Neural cell (in vitro differentiated cells): ENCODE measurements at regions not wholly inside any gene's neighbourhood (a gene's known extent, or its start where the extent isn't known, plus 50 kb on each side); places are given as distances from the start of the nearest gene placed in this dataset.

Source experiments
- H2AFZ ChIP-seq: fragments of 200-600, 300-800 bp; sonication (generic), shearing (Covaris generic); 2 replicates; pipeline ENCODE4 v1.6.0; 2014; ENCODE audit warnings: low read depth, mild to moderate bottlenecking, antibody characterized with exemption, low read length, moderate library complexity
- H3F3A ChIP-seq: fragments of 200-600 bp; shearing (Covaris generic); 2 replicates; pipeline ENCODE4 v1.6.1; 2016; ENCODE audit warnings: mild to moderate bottlenecking, moderate library complexity, mixed read lengths, antibody characterized with exemption, low read length; ENCODE audit not compliant: insufficient read depth, poor library complexity, severe bottlenecking
- H3K27ac ChIP-seq: fragments of 200-600, 300-800 bp; sonication (generic), shearing (Covaris generic); 2 replicates; pipeline ENCODE4 v1.5.1; 2014; ENCODE audit warnings: mild to moderate bottlenecking, low read length, moderate library complexity
- H3K27me3 ChIP-seq: fragments of 300-800, 200-600 bp; sonication (generic), shearing (Covaris generic); 2 replicates; pipeline ENCODE4 v1.6.0; 2014; ENCODE audit warnings: mild to moderate bottlenecking, low read depth, low read length, moderate library complexity; ENCODE audit not compliant: insufficient read depth
- H3K36me3 ChIP-seq: fragments of 300-800, 200-600 bp; sonication (generic), shearing (Covaris generic); 2 replicates; pipeline ENCODE4 v1.5.1; 2014; ENCODE audit warnings: mild to moderate bottlenecking, antibody characterized with exemption, low read length, moderate library complexity; ENCODE audit not compliant: insufficient read depth
- H3K4me2 ChIP-seq: fragments of 300-800, 200-600 bp; sonication (generic), shearing (Covaris generic); 2 replicates; pipeline ENCODE4 v1.6.0; 2014; ENCODE audit warnings: mild to moderate bottlenecking, low read length
- H3K4me3 ChIP-seq: fragments of 300-800, 200-600 bp; sonication (generic), shearing (Covaris generic); 2 replicates; pipeline ENCODE4 v1.5.1; 2014; ENCODE audit warnings: mild to moderate bottlenecking, low read length, moderate library complexity
- H3K79me2 ChIP-seq: fragments of 200-600 bp; shearing (Covaris generic); replicated peaks from 2 replicates; pipeline ENCODE4 v1.6.0; 2014; ENCODE audit warnings: mild to moderate bottlenecking, low read length, moderate library complexity; ENCODE audit not compliant: insufficient read depth
- H3K9ac ChIP-seq: fragments of 300-800, 200-600 bp; sonication (generic), shearing (Covaris generic); 2 replicates; pipeline ENCODE4 v1.6.1; 2016; ENCODE audit warnings: mild to moderate bottlenecking, low read length, mixed read lengths
- H3K9me2 ChIP-seq: fragments of 200-600 bp; shearing (Covaris generic); 2 replicates; pipeline ENCODE4 v1.6.1; 2016; ENCODE audit warnings: mild to moderate bottlenecking, low read length, mixed read lengths; ENCODE audit not compliant: insufficient read depth
- H3K9me3 ChIP-seq: fragments of 200-600, 300-800 bp; sonication (generic), shearing (Covaris generic); 2 replicates; pipeline ENCODE4 v1.6.1; 2016; ENCODE audit warnings: mild to moderate bottlenecking, mixed run types, low read length, moderate library complexity, mixed read lengths
- H4K20me1 ChIP-seq: fragments of 200-600 bp; shearing (Covaris generic); 2 replicates; pipeline ENCODE4 v1.6.1; 2016; ENCODE audit warnings: mild to moderate bottlenecking, mixed run types; ENCODE audit not compliant: insufficient read depth
- EP300 ChIP-seq: fragments of 450-650 bp; conservative IDR thresholded peaks from 2 replicates; pipeline ENCODE4 v1.6.1; 2014; ENCODE audit warnings: antibody characterized with exemption, mild to moderate bottlenecking, moderate library complexity; ENCODE audit not compliant: poor library complexity, severe bottlenecking
- EZH2 ChIP-seq: fragments of 200-600, 300-800 bp; shearing (Covaris generic), sonication (generic); IDR thresholded peaks from 2 replicates; pipeline ENCODE4 v1.6.1; 2014; ENCODE audit warnings: antibody characterized with exemption, low read length, borderline replicate concordance, mild to moderate bottlenecking; ENCODE audit not compliant: insufficient read depth, poor library complexity, severe bottlenecking
- MXI1 ChIP-seq: fragments of 450-650 bp; conservative IDR thresholded peaks from 2 replicates; pipeline ENCODE4 v1.6.1; 2014; ENCODE audit warnings: antibody characterized with exemption, mild to moderate bottlenecking; ENCODE audit not compliant: poor library complexity, severe bottlenecking
- POLR2AphosphoS5 ChIP-seq: IDR thresholded peaks from 2 replicates; pipeline ENCODE4 v1.6.1; 2012
- RAD21 ChIP-seq: fragments of 450-650 bp; conservative IDR thresholded peaks from 2 replicates; pipeline ENCODE4 v1.6.1; 2014; ENCODE audit warnings: antibody characterized with exemption, mild to moderate bottlenecking, moderate library complexity
- SMC3 ChIP-seq: fragments of 450-650 bp; conservative IDR thresholded peaks from 2 replicates; pipeline ENCODE4 v1.6.1; 2014; ENCODE audit warnings: antibody characterized with exemption, mild to moderate bottlenecking, moderate library complexity; ENCODE audit not compliant: poor library complexity
- TAF1 ChIP-seq: IDR thresholded peaks from 2 replicates; pipeline ENCODE4 v1.6.1; 2012; ENCODE audit warnings: low read depth
- TF ChIP-seq, protein P1 (sequence below): fragments of 450-650 bp; IDR thresholded peaks from 2 replicates; pipeline ENCODE4 v1.5.1; 2014; ENCODE audit warnings: antibody characterized with exemption, mild to moderate bottlenecking, moderate library complexity; ENCODE audit not compliant: poor library complexity, severe bottlenecking
- TF ChIP-seq, protein P2 (sequence below): IDR thresholded peaks from 2 replicates; pipeline ENCODE4 v1.6.1; 2012; ENCODE audit warnings: borderline replicate concordance

DNA sequence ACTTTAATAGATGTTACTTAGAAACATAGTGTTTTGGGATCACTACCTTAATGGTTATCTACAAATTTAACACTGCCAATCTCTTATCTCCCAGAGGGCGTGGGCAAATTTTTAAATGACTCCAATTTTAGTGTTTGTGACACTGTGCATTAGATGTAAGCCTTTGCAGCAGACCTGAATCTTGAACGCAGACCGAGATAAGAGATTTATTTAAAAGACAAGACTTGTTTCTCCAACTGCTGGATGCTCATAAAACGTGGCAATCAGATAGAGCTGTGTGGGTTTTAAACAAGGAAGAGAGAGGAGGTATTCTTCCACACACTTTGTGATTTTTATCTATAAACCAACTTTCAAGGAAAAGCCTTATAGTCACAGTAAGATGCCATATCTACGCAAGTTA, 252.5 kb upstream of the NR3C2 start:
- H3K9ac ChIP-seq, result no peak overlapping the region
- H3K36me3 ChIP-seq, result no peaks in the 10 kb centered on the region
- H3K79me2 ChIP-seq, result no peaks in the 10 kb centered on the region
- no peak overlapping the region for H2AFZ ChIP-seq
- no peaks in the 10 kb centered on the region for H4K20me1 ChIP-seq
- TF ChIP-seq, protein P1, sequence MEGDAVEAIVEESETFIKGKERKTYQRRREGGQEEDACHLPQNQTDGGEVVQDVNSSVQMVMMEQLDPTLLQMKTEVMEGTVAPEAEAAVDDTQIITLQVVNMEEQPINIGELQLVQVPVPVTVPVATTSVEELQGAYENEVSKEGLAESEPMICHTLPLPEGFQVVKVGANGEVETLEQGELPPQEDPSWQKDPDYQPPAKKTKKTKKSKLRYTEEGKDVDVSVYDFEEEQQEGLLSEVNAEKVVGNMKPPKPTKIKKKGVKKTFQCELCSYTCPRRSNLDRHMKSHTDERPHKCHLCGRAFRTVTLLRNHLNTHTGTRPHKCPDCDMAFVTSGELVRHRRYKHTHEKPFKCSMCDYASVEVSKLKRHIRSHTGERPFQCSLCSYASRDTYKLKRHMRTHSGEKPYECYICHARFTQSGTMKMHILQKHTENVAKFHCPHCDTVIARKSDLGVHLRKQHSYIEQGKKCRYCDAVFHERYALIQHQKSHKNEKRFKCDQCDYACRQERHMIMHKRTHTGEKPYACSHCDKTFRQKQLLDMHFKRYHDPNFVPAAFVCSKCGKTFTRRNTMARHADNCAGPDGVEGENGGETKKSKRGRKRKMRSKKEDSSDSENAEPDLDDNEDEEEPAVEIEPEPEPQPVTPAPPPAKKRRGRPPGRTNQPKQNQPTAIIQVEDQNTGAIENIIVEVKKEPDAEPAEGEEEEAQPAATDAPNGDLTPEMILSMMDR, result no peak
- no peak for TF ChIP-seq SMC3
- TF ChIP-seq, protein P2, sequence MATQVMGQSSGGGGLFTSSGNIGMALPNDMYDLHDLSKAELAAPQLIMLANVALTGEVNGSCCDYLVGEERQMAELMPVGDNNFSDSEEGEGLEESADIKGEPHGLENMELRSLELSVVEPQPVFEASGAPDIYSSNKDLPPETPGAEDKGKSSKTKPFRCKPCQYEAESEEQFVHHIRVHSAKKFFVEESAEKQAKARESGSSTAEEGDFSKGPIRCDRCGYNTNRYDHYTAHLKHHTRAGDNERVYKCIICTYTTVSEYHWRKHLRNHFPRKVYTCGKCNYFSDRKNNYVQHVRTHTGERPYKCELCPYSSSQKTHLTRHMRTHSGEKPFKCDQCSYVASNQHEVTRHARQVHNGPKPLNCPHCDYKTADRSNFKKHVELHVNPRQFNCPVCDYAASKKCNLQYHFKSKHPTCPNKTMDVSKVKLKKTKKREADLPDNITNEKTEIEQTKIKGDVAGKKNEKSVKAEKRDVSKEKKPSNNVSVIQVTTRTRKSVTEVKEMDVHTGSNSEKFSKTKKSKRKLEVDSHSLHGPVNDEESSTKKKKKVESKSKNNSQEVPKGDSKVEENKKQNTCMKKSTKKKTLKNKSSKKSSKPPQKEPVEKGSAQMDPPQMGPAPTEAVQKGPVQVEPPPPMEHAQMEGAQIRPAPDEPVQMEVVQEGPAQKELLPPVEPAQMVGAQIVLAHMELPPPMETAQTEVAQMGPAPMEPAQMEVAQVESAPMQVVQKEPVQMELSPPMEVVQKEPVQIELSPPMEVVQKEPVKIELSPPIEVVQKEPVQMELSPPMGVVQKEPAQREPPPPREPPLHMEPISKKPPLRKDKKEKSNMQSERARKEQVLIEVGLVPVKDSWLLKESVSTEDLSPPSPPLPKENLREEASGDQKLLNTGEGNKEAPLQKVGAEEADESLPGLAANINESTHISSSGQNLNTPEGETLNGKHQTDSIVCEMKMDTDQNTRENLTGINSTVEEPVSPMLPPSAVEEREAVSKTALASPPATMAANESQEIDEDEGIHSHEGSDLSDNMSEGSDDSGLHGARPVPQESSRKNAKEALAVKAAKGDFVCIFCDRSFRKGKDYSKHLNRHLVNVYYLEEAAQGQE, result no peak
- no peak for TF ChIP-seq EZH2
- no peak for TF ChIP-seq RAD21
- TF ChIP-seq MXI1, result no peak
- TF ChIP-seq POLR2AphosphoS5, result no peak
- TF ChIP-seq TAF1, result no peak
- no peaks in the 10 kb centered on the region for H3K27me3 ChIP-seq
- H3K9me3 ChIP-seq, result no peaks in the 10 kb centered on the region
- no peak overlapping the region for H3K4me3 ChIP-seq
- H3K27ac ChIP-seq, result no peak overlapping the region
- no peaks in the 10 kb centered on the region for H3K9me2 ChIP-seq
- no peak overlapping the region for H3K4me2 ChIP-seq
- H3F3A ChIP-seq, result no peaks in the 10 kb centered on the region

DNA sequence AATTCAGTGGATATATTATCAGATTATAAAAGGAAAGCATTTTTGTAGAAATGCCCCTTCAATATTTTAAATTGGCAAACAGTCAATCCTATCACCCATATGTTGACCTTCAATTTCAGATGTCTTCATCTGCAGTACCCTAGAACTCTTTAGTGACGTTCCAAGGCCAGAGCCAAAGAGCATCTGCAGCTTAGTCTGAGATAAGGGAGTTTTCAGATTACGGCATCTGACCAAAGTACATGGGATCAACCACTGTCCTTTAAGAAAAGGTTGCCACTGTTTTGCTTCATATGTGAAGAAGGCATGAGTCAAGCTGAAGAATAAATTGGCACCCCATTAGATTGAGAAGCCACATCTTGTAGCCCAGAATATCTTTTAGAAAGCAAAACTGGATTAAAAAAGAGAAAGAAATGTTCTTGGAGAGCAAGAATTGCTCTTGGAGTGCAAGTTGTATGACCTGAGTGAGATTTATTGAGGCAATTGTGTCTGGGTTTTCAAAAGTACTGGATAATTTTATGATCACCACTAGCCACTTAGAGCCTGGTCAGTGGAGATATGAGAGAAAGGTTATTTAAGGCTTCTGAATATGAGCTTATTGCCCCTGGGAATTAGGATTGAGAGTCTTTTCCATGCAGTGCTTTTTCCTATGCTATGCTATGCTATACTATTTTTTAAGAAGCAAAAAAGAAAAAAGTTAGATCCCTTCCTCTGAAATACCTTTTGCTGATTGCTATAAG, 251.9 kb upstream of the NR3C2 start:
- no peak overlapping the region for H3K4me2 ChIP-seq
- no peaks in the 10 kb centered on the region for H3K36me3 ChIP-seq
- H2AFZ ChIP-seq, result no peak overlapping the region
- no peaks in the 10 kb centered on the region for H3K27me3 ChIP-seq
- H3K4me3 ChIP-seq, result no peak overlapping the region
- H3K9ac ChIP-seq, result no peak overlapping the region
- no peaks in the 10 kb centered on the region for H3K9me2 ChIP-seq
- TF ChIP-seq RAD21 (no peak), POLR2AphosphoS5 (no peak), TAF1 (no peak), MXI1 (no peak), EP300 (no peak), EZH2 (no peak), SMC3 (no peak)
- TF ChIP-seq, protein P2, result no peak
- TF ChIP-seq, protein P1, result no peak
- no peaks in the 10 kb centered on the region for H3K9me3 ChIP-seq
- H3F3A ChIP-seq, result no peaks in the 10 kb centered on the region
- H4K20me1 ChIP-seq, result no peaks in the 10 kb centered on the region
- H3K27ac ChIP-seq, result no peak overlapping the region
- no peaks in the 10 kb centered on the region for H3K79me2 ChIP-seq
